GM12878 (cell line): ENCODE measurements at regions not wholly inside any gene's neighbourhood (a gene's known extent, or its start where the extent isn't known, plus 50 kb on each side); places are given as distances from the start of the nearest gene placed in this dataset.

ENCODE experiments used
- ATAC-seq: fragments of 200-7000 bp; cut with Tn5 transposase; 3 replicates; pipeline ENCODE4 v1.9.1; 2020; ENCODE audit warnings: mild to moderate bottlenecking, moderate library complexity
- BruUV-seq: library from RNA; stranded (reverse); fragments of 400-500 nt; replicated peaks from 2 replicates; lab custom pipeline; 2021; lab: Mats Ljungman, UMichigan
- CTCF ChIA-PET: fragments of 300-600 bp; sonication (Branson Sonifier 250); formaldehyde crosslinking; extraction: SDS; loops from one replicate; lab custom pipeline; 2021; ENCODE audit warnings: inconsistent platforms; lab: Yijun Ruan, JAX
- POLR2A ChIA-PET: fragments of 350-600 bp; formaldehyde crosslinking; extraction: SDS; loops from one replicate; lab custom pipeline; 2021; ENCODE audit warnings: inconsistent platforms; lab: Charles Lee
- RAD21 ChIA-PET: fragments of 300-600 bp; sonication (Branson Sonifier 250); formaldehyde crosslinking; loops from one replicate; lab custom pipeline; 2023; ENCODE audit warnings: antibody characterized with exemption; ENCODE audit not compliant: unreplicated experiment; lab: Charles Lee
- SMC1A ChIA-PET: fragments of 300-600 bp; sonication (Branson Sonifier 250); formaldehyde crosslinking; loops from one replicate; lab custom pipeline; 2023; ENCODE audit not compliant: unreplicated experiment, uncharacterized antibody; lab: Charles Lee
- DNase-seq: peaks from one replicate; pipeline ENCODE4 v3.0.0-alpha.2; 2011; ENCODE audit warnings: low read depth, low spot score
- FAIRE-seq: peaks from 3 replicates; lab custom pipeline; 2011; peaks lifted over from hg19 to GRCh38; lab: Jason Lieb, UNC
- H2AFZ ChIP-seq: 2 replicates; pipeline ENCODE4 v1.6.0; 2011; ENCODE audit warnings: low read depth, low read length, control low read depth; ENCODE audit not compliant: control insufficient read depth
- H3K27ac ChIP-seq: 2 replicates; pipeline ENCODE4 v1.5.1; 2011; ENCODE audit warnings: control low read depth; ENCODE audit not compliant: control insufficient read depth, insufficient read depth
- H3K27me3 ChIP-seq, 2 experiments: replicated peaks in 1 of 2; 2 replicates each; pipeline versions ENCODE4 v1.6.0 to v1.6.1; 2011; ENCODE audit warnings: low read length in 1 of 2; ENCODE audit not compliant: control insufficient read depth in 2 of 2, insufficient read depth in 2 of 2
- H3K36me3 ChIP-seq, 2 experiments: 2 replicates each; pipeline ENCODE4 v1.5.1; 2011; ENCODE audit warnings: low read length in 1 of 2; ENCODE audit not compliant: control insufficient read depth in 2 of 2, insufficient read depth in 2 of 2
- H3K4me1 ChIP-seq: 2 replicates; pipeline ENCODE4 v1.6.1; 2011; ENCODE audit warnings: mild to moderate bottlenecking, low read length, moderate library complexity, mixed read lengths; ENCODE audit not compliant: control insufficient read depth, insufficient read depth
- H3K4me2 ChIP-seq: 2 replicates; pipeline ENCODE4 v1.6.0; 2011; ENCODE audit warnings: control low read depth; ENCODE audit not compliant: control insufficient read depth, insufficient read depth
- H3K4me3 ChIP-seq: fragments of 200-600 bp; sonication (generic); 2 replicates; pipeline ENCODE4 v1.5.1; 2016
- H3K79me2 ChIP-seq: 2 replicates; pipeline ENCODE4 v1.6.0; 2011; ENCODE audit warnings: low read length; ENCODE audit not compliant: control insufficient read depth, insufficient read depth
- H3K9ac ChIP-seq: 2 replicates; pipeline ENCODE4 v1.8.0; 2011; ENCODE audit warnings: low read length, control low read depth, mixed read lengths; ENCODE audit not compliant: control insufficient read depth, insufficient read depth
- H3K9me3 ChIP-seq: replicated peaks from 3 replicates; pipeline ENCODE4 v1.5.1; 2011; ENCODE audit warnings: mild to moderate bottlenecking, low read length; ENCODE audit not compliant: control insufficient read depth, insufficient read depth
- H4K20me1 ChIP-seq: 2 replicates; pipeline ENCODE4 v1.6.0; 2011; ENCODE audit not compliant: control insufficient read depth, insufficient read depth
- EED ChIP-seq: sonication (generic); IDR thresholded peaks from 2 replicates; pipeline ENCODE4 v1.6.1; 2016; ENCODE audit warnings: antibody characterized with exemption, low read depth
- RELA ChIP-seq: fragments of 450-650 bp; IDR thresholded peaks from 2 replicates; pipeline ENCODE4 v1.8.0; 2014; ENCODE audit warnings: borderline replicate concordance; ENCODE audit not compliant: partially characterized antibody
- WRNIP1 ChIP-seq: IDR thresholded peaks from 2 replicates; pipeline ENCODE4 v1.6.1; 2011; ENCODE audit warnings: low read depth, low read length, improper control_type of control experiment, borderline replicate concordance
- ZZZ3 ChIP-seq: IDR thresholded peaks from 2 replicates; pipeline ENCODE4 v1.6.1; 2011; ENCODE audit warnings: low read depth; ENCODE audit not compliant: control insufficient read depth, insufficient read length
- WGBS: methylation state at CpG from one replicate; pipeline ENCODE4 v1.1.6; 2016; ENCODE audit warnings: low lambda C conversion rate; ENCODE audit not compliant: insufficient replicate concordance, insufficient coverage; ENCODE audit errors: missing lambda C conversion rate; 5-methylcytosine and 5-hydroxymethylcytosine counted together
- in situ Hi-C: fragments of 300-500 bp; cut with MboI; formaldehyde crosslinking; loops from 9 replicates; pipeline ENCODE4 v1.14.3; 2018; ENCODE audit warnings: mixed read lengths
- intact Hi-C: fragments of 100-400 bp; cut with micrococcal nuclease; formaldehyde crosslinking; loops from one replicate; pipeline ENCODE4 v1.14.2; 2022; ENCODE audit not compliant: unreplicated experiment
- TF ChIP-seq, protein P1 (sequence below): fragments of 450-650 bp; IDR thresholded peaks from 2 replicates; pipeline ENCODE4 v1.6.1; 2016; ENCODE audit warnings: mild to moderate bottlenecking, moderate library complexity, borderline replicate concordance
- TF ChIP-seq, protein P2 (sequence below): fragments of 450-650 bp; IDR thresholded peaks from 2 replicates; pipeline ENCODE4 v1.6.1; 2018; ENCODE audit warnings: mild to moderate bottlenecking, low read depth, moderate library complexity; ENCODE audit not compliant: partially characterized antibody
- TF ChIP-seq, protein P3 (sequence below): IDR thresholded peaks from 2 replicates; pipeline ENCODE4 v1.6.1; 2012; ENCODE audit warnings: low read depth, low read length, improper control_type of control experiment

DNA sequence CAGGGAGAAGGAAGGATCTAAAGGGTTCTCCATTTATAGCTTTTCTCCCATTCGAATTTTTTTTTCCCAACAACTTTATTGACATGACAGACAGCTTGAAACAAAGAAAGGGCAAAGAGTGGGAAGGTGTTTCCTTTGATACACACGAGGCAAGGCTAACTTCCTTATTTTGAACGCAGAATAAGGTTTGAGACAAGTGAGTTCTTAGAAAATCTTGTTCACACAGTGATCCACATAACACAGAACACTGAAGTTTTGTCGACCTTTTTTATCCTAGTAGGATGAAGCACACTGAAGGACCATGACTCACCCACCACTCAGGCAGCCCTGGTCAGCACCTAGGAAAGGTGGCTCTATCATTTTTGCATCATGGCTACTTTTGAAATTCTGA is 425.8 kb upstream of the MDFIC2 start:
- no peaks in the 10 kb centered on the region for H3K9me3 ChIP-seq
- ATAC-seq (no peak), FAIRE-seq (no peak), DNase-seq (no peak)
- H3K27ac ChIP-seq = no peak overlapping the region
- H2AFZ ChIP-seq = no peak overlapping the region
- H3K4me1 ChIP-seq = no peaks in the 10 kb centered on the region
- WGBS = 3% methylated on average over 4 of the region's 4 CpGs
- TF ChIP-seq RELA = no peak
- TF ChIP-seq, protein P1, sequence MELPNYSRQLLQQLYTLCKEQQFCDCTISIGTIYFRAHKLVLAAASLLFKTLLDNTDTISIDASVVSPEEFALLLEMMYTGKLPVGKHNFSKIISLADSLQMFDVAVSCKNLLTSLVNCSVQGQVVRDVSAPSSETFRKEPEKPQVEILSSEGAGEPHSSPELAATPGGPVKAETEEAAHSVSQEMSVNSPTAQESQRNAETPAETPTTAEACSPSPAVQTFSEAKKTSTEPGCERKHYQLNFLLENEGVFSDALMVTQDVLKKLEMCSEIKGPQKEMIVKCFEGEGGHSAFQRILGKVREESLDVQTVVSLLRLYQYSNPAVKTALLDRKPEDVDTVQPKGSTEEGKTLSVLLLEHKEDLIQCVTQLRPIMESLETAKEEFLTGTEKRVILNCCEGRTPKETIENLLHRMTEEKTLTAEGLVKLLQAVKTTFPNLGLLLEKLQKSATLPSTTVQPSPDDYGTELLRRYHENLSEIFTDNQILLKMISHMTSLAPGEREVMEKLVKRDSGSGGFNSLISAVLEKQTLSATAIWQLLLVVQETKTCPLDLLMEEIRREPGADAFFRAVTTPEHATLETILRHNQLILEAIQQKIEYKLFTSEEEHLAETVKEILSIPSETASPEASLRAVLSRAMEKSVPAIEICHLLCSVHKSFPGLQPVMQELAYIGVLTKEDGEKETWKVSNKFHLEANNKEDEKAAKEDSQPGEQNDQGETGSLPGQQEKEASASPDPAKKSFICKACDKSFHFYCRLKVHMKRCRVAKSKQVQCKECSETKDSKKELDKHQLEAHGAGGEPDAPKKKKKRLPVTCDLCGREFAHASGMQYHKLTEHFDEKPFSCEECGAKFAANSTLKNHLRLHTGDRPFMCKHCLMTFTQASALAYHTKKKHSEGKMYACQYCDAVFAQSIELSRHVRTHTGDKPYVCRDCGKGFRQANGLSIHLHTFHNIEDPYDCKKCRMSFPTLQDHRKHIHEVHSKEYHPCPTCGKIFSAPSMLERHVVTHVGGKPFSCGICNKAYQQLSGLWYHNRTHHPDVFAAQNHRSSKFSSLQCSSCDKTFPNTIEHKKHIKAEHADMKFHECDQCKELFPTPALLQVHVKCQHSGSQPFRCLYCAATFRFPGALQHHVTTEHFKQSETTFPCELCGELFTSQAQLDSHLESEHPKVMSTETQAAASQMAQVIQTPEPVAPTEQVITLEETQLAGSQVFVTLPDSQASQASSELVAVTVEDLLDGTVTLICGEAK = peak; percentile 49; the same call in 1 of the 2 replicates
- no peak overlapping the region for H3K9ac ChIP-seq
- BruUV-seq = no TSS peak
- CTCF ChIA-PET = no interaction called here
- no peak overlapping the region for H3K4me2 ChIP-seq
- intact Hi-C loops (no loop called here), in situ Hi-C loops (no loop called here)
- RAD21 ChIA-PET = no interaction called here
- H3K36me3 ChIP-seq = no peaks in the 10 kb centered on the region
- POLR2A ChIA-PET = no interaction called here
- no peaks in the 10 kb centered on the region for H3K79me2 ChIP-seq
- H3K27me3 ChIP-seq = no peaks in the 10 kb centered on the region
- H3K4me3 ChIP-seq = no peak overlapping the region
- no peaks in the 10 kb centered on the region for H4K20me1 ChIP-seq
- SMC1A ChIA-PET = no interaction called here

DNA sequence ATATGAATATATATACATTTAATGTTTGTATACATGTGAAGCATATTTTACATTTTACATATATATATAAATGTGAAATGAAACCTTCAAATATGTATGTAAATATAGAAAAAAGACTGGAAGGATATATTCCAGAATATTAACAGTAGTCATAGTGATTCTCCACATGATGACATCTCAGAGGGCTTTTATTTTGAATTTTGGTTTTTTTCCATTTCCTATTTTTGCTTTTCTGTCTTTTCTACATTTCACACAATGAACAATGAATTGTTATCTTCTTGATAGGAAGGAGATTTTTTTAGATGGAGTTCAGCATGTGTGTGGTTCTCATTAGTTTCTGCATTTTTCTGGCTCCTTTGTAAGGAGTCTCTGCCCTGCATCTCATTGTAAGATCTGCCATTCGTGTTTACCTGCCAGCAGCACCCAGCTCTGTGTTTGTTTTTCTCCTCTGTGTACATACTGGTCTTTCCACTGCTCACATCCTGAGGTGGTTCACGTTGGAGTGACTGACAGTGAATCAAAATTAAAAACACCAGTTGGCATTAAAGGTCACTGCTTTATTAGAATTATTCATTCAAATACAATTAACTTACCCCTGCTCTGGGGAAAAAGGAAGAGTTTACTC is 425.3 kb upstream of the MDFIC2 start:
- no TSS peak for BruUV-seq
- H3K79me2 ChIP-seq = no peaks in the 10 kb centered on the region
- RAD21 ChIA-PET = no interaction called here
- 0% methylated on average over 2 of the region's 2 CpGs for WGBS
- H3K9me3 ChIP-seq = no peaks in the 10 kb centered on the region
- H3K4me2 ChIP-seq = no peak overlapping the region
- H4K20me1 ChIP-seq = no peaks in the 10 kb centered on the region
- POLR2A ChIA-PET = no interaction called here
- H2AFZ ChIP-seq = no peak overlapping the region
- SMC1A ChIA-PET = no interaction called here
- CTCF ChIA-PET = no interaction called here
- no peaks in the 10 kb centered on the region for H3K36me3 ChIP-seq
- DNase-seq = no peak
- ATAC-seq = no peak
- H3K9ac ChIP-seq = no peak overlapping the region
- H3K27me3 ChIP-seq = no peaks in the 10 kb centered on the region
- H3K27ac ChIP-seq = no peak overlapping the region
- no peak overlapping the region for H3K4me3 ChIP-seq
- no peak for FAIRE-seq
- in situ Hi-C loops = no loop called here
- intact Hi-C loops = no loop called here
- H3K4me1 ChIP-seq = no peaks in the 10 kb centered on the region
- TF ChIP-seq, protein P2, sequence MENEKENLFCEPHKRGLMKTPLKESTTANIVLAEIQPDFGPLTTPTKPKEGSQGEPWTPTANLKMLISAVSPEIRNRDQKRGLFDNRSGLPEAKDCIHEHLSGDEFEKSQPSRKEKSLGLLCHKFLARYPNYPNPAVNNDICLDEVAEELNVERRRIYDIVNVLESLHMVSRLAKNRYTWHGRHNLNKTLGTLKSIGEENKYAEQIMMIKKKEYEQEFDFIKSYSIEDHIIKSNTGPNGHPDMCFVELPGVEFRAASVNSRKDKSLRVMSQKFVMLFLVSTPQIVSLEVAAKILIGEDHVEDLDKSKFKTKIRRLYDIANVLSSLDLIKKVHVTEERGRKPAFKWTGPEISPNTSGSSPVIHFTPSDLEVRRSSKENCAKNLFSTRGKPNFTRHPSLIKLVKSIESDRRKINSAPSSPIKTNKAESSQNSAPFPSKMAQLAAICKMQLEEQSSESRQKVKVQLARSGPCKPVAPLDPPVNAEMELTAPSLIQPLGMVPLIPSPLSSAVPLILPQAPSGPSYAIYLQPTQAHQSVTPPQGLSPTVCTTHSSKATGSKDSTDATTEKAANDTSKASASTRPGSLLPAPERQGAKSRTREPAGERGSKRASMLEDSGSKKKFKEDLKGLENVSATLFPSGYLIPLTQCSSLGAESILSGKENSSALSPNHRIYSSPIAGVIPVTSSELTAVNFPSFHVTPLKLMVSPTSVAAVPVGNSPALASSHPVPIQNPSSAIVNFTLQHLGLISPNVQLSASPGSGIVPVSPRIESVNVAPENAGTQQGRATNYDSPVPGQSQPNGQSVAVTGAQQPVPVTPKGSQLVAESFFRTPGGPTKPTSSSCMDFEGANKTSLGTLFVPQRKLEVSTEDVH = no peak
- TF ChIP-seq ZZZ3 (no peak), EED (no peak), WRNIP1 (no peak)
- TF ChIP-seq, protein P3, sequence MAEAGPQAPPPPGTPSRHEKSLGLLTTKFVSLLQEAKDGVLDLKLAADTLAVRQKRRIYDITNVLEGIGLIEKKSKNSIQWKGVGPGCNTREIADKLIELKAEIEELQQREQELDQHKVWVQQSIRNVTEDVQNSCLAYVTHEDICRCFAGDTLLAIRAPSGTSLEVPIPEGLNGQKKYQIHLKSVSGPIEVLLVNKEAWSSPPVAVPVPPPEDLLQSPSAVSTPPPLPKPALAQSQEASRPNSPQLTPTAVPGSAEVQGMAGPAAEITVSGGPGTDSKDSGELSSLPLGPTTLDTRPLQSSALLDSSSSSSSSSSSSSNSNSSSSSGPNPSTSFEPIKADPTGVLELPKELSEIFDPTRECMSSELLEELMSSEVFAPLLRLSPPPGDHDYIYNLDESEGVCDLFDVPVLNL = no peak
